ENCODE measurements at regions not wholly inside any gene's neighbourhood (a gene's known extent, or its start where the extent isn't known, plus 50 kb on each side); places are given as distances from the start of the nearest gene placed in this dataset.

DNA sequence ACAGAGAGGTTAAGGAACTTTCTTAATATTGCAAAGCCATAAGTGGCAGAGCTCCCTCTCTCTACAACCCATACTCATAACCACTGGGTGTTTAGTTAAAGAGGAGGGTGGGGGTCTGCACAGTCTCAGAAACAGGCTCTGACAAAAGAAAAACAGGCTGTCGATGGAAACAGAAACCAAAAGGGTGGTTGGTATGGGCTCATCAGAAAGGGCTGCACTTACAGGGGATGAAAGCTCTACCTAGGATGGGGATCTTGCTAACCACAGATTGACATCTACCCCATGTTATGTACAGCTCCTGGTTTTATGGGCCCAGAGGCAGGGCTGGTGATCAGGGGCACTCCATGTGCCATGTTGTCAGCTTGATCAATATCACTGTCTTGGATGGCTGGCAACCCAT, 111.4 kb downstream of the CYLD start:
- Mint-ChIP-seq H3K4me1 (no peaks in the 10 kb centered on the region), H3K27ac (no peak overlapping the region), H3K4me3 (no peak overlapping the region), H3K9me3 (no peaks in the 10 kb centered on the region), H3K27me3 (peaks cover 35% of the 10 kb centered on the region)
- DNase-seq: no peak
- no peak for ATAC-seq

Measured in stimulated activated naive CD8-positive, alpha-beta T cell treated with anti-CD3 and anti-CD28 coated beads, Interleukin-15, amount 100 ng/mL, for 72 hours (primary cell).